CD4-positive, alpha-beta T cell (primary cell): ENCODE measurements at regions not wholly inside any gene's neighbourhood (a gene's known extent, or its start where the extent isn't known, plus 50 kb on each side); places are given as distances from the start of the nearest gene placed in this dataset.

ENCODE experiments used
- ATAC-seq: fragments of 200-7000 bp; cut with Tn5 transposase; one replicate; pipeline ENCODE4 v1.10.0; 2022; ENCODE audit warnings: mild to moderate bottlenecking; ENCODE audit not compliant: poor library complexity
- CTCF ChIA-PET: fragments of 350-600 bp; sonication (Branson Sonifier 250); formaldehyde crosslinking; loops from one replicate; lab custom pipeline; 2021; ENCODE audit warnings: antibody characterized with exemption, inconsistent platforms; lab: Charles Lee
- POLR2A ChIA-PET: fragments of 350-600 bp; sonication (Branson Sonifier 250); formaldehyde crosslinking; loops from one replicate; lab custom pipeline; 2021; ENCODE audit warnings: antibody characterized with exemption, inconsistent platforms; lab: Charles Lee
- DNase-seq, 14 experiments: peaks; one replicate each; pipeline ENCODE4 v3.0.0-alpha.2; 2013 to 2020; ENCODE audit warnings: mixed read lengths in 2 of 14
- H3K27ac ChIP-seq, 2 donors: one replicate each; pipeline versions ENCODE4 v1.5.1 to v1.7.0; 2013; ENCODE audit warnings: low read length in 2 of 2, low read depth in 1 of 2, mild to moderate bottlenecking in 1 of 2
- H3K27me3 ChIP-seq, 2 experiments: 1 replicate in 1 of 2; 2 replicates in 1 of 2; pipeline versions ENCODE4 v1.6.1 to v1.7.0; 2013; ENCODE audit warnings: low read length in 2 of 2, control low read depth in 1 of 2, mild to moderate bottlenecking in 1 of 2, moderate library complexity in 1 of 2; ENCODE audit not compliant: insufficient read depth in 2 of 2, control insufficient read depth in 1 of 2
- H3K36me3 ChIP-seq: one replicate; pipeline ENCODE4 v1.6.1; 2013; ENCODE audit warnings: low read length, control low read depth; ENCODE audit not compliant: insufficient read depth
- H3K4me1 ChIP-seq: one replicate; pipeline ENCODE4 v1.6.1; 2013; ENCODE audit warnings: low read length, control low read depth; ENCODE audit not compliant: insufficient read depth
- H3K4me3 ChIP-seq: one replicate; pipeline ENCODE4 v1.5.1; 2013; ENCODE audit warnings: mild to moderate bottlenecking, low read length, moderate library complexity
- H3K9me3 ChIP-seq, 2 experiments: 1 replicate in 1 of 2; 2 replicates in 1 of 2; pipeline versions ENCODE4 v1.6.1 to v1.7.0; 2013; ENCODE audit warnings: low read length in 2 of 2, mild to moderate bottlenecking in 2 of 2, control low read depth in 1 of 2, moderate library complexity in 1 of 2; ENCODE audit not compliant: control insufficient read depth in 1 of 2, insufficient read depth in 1 of 2
- H3K27ac Mint-ChIP-seq: one replicate; pipeline ENCODE4 v1.8.0; 2020; ENCODE audit warnings: mixed read lengths
- H3K27me3 Mint-ChIP-seq: one replicate; pipeline ENCODE4 v1.8.0; 2021; ENCODE audit warnings: mixed read lengths
- H3K36me3 Mint-ChIP-seq: one replicate; pipeline ENCODE4 v1.8.0; 2021; ENCODE audit warnings: low read depth, mixed read lengths
- H3K4me1 Mint-ChIP-seq: one replicate; pipeline ENCODE4 v1.8.0; 2021; ENCODE audit warnings: low read depth, mixed read lengths
- H3K4me3 Mint-ChIP-seq: one replicate; pipeline ENCODE4 v1.8.0; 2020; ENCODE audit warnings: mild to moderate bottlenecking, mixed read lengths
- H3K9me3 Mint-ChIP-seq: one replicate; pipeline ENCODE4 v1.8.0; 2020; ENCODE audit warnings: mixed read lengths
- intact Hi-C, 2 experiments: fragments of 100-400 bp; cut with DNase I in 1 of 2; cut with micrococcal nuclease in 1 of 2; formaldehyde crosslinking; loops; one replicate each; pipeline versions ENCODE4 v1.15.1 to v1.9.0; 2023 to 2025; cut with DNase I, micrococcal nuclease
- TF ChIP-seq, protein P1 (sequence below): fragments of 200-600 bp; IDR thresholded peaks from one replicate; pipeline ENCODE4 v1.8.0; 2022; ENCODE audit warnings: antibody characterized with exemption, mild to moderate bottlenecking

DNA sequence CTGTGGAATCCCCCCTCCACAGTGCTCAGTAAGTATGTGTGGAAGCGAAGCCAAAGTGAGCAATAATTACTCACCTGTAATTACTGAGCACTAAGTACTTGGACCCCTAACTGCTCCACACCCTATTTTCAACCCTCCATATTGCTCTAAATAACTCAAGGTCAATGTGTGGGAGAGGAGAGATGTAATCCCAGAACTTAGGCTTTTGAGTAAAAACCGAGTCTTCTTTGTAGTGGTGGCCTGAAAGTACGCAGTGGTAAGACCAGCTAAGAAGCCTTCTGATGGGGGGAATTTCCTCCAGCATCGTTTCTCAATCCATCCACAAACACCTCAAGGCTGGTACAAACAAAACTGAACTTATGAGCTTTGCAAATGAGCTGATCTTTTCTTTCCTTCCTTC, 551.6 kb downstream of the ZEB2 start:
- intact Hi-C loops, result no loop called here
- no peak overlapping the region for H3K4me3 Mint-ChIP-seq
- no peaks in the 10 kb centered on the region for H3K36me3 Mint-ChIP-seq
- ATAC-seq (no peak), DNase-seq (no peak)
- ChIA-PET POLR2A (no interaction called here), CTCF (no interaction called here)
- Histone ChIP-seq H3K27ac (no peak overlapping the region), H3K4me3 (no peak overlapping the region), H3K9me3 (no peaks in the 10 kb centered on the region), H3K4me1 (no peaks in the 10 kb centered on the region), H3K27me3 (no peaks in the 10 kb centered on the region), H3K36me3 (no peaks in the 10 kb centered on the region)
- no peak overlapping the region for H3K27ac Mint-ChIP-seq
- no peaks in the 10 kb centered on the region for H3K9me3 Mint-ChIP-seq
- no peaks in the 10 kb centered on the region for H3K4me1 Mint-ChIP-seq
- TF ChIP-seq, protein P1, sequence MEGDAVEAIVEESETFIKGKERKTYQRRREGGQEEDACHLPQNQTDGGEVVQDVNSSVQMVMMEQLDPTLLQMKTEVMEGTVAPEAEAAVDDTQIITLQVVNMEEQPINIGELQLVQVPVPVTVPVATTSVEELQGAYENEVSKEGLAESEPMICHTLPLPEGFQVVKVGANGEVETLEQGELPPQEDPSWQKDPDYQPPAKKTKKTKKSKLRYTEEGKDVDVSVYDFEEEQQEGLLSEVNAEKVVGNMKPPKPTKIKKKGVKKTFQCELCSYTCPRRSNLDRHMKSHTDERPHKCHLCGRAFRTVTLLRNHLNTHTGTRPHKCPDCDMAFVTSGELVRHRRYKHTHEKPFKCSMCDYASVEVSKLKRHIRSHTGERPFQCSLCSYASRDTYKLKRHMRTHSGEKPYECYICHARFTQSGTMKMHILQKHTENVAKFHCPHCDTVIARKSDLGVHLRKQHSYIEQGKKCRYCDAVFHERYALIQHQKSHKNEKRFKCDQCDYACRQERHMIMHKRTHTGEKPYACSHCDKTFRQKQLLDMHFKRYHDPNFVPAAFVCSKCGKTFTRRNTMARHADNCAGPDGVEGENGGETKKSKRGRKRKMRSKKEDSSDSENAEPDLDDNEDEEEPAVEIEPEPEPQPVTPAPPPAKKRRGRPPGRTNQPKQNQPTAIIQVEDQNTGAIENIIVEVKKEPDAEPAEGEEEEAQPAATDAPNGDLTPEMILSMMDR, result no peak
- H3K27me3 Mint-ChIP-seq, result no peaks in the 10 kb centered on the region

DNA sequence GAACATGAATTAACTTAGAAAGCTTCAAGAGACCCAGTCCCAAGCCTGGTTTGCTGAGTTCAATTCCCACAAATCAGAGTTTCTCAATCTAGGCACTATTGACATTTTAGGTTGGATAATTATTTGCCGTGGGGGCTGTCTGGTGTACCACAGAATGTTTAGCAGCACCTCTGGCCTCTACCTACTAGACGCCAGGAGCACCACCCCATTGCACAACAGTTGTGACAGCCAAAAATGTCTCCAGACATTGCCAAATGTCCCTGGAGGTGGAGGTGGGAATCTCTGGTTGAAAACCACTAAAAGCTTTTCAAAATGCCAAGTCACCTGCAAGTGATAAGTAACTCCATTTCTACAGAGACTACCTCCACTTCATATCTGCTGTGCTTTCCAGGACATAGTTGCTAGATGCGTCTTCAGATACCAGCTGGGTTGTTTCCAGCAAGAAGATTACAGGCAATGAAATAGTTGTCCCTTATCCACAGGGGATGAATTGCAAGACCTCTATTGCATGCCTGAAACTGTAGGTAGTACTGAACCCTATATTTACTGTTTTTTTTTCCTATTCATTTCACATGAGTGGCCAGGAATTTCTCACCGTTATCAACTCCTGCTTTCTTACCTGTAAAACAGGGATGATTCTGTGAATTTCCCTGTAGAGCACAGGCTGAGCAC, 554.3 kb downstream of the ZEB2 start:
- intact Hi-C loops, result no loop called here
- CTCF ChIA-PET, result no interaction called here
- H3K4me3 Mint-ChIP-seq, result no peak overlapping the region
- Histone ChIP-seq H3K4me1 (no peaks in the 10 kb centered on the region), H3K4me3 (no peak overlapping the region), H3K9me3 (no peaks in the 10 kb centered on the region), H3K36me3 (no peaks in the 10 kb centered on the region), H3K27ac (no peak overlapping the region), H3K27me3 (no peaks in the 10 kb centered on the region)
- TF ChIP-seq, protein P1, result no peak
- POLR2A ChIA-PET, result no interaction called here
- H3K27ac Mint-ChIP-seq, result no peak overlapping the region
- no peaks in the 10 kb centered on the region for H3K36me3 Mint-ChIP-seq
- H3K27me3 Mint-ChIP-seq, result no peaks in the 10 kb centered on the region
- no peaks in the 10 kb centered on the region for H3K4me1 Mint-ChIP-seq
- no peak for ATAC-seq
- H3K9me3 Mint-ChIP-seq, result no peaks in the 10 kb centered on the region
- DNase-seq, result no peak

DNA sequence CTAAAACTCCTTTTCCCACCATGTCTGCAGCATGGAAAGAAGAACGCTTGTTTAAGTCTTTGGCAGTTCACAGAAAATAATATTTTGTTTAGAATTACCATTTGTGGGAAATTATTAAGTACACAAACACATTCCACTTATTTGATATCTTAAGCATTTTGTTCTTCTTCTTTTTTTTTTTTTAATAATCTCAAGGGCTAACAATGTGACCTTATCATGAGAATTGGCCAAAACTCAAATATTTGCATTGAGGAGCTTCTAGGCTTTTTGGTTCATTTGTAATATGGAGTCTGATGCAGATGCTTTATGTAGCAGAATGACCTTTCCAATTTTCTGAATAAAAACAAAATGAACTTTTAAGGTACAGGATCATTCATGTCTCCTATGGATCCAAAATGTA, 555.0 kb downstream of the ZEB2 start:
- ChIA-PET CTCF (no interaction called here), POLR2A (no interaction called here)
- no peaks in the 10 kb centered on the region for H3K4me1 Mint-ChIP-seq
- Histone ChIP-seq H3K4me3 (no peak overlapping the region), H3K9me3 (no peaks in the 10 kb centered on the region), H3K27ac (no peak overlapping the region), H3K36me3 (no peaks in the 10 kb centered on the region), H3K4me1 (no peaks in the 10 kb centered on the region), H3K27me3 (no peaks in the 10 kb centered on the region)
- DNase-seq, result no peak
- H3K27ac Mint-ChIP-seq, result no peak overlapping the region
- TF ChIP-seq, protein P1, result no peak
- no peaks in the 10 kb centered on the region for H3K36me3 Mint-ChIP-seq
- H3K27me3 Mint-ChIP-seq, result no peaks in the 10 kb centered on the region
- intact Hi-C loops, result no loop called here
- H3K9me3 Mint-ChIP-seq, result no peaks in the 10 kb centered on the region
- ATAC-seq, result no peak
- H3K4me3 Mint-ChIP-seq, result no peak overlapping the region
